ENCODE measurements at regions not wholly inside any gene's neighbourhood (a gene's known extent, or its start where the extent isn't known, plus 50 kb on each side); places are given as distances from the start of the nearest gene placed in this dataset.

DNA sequence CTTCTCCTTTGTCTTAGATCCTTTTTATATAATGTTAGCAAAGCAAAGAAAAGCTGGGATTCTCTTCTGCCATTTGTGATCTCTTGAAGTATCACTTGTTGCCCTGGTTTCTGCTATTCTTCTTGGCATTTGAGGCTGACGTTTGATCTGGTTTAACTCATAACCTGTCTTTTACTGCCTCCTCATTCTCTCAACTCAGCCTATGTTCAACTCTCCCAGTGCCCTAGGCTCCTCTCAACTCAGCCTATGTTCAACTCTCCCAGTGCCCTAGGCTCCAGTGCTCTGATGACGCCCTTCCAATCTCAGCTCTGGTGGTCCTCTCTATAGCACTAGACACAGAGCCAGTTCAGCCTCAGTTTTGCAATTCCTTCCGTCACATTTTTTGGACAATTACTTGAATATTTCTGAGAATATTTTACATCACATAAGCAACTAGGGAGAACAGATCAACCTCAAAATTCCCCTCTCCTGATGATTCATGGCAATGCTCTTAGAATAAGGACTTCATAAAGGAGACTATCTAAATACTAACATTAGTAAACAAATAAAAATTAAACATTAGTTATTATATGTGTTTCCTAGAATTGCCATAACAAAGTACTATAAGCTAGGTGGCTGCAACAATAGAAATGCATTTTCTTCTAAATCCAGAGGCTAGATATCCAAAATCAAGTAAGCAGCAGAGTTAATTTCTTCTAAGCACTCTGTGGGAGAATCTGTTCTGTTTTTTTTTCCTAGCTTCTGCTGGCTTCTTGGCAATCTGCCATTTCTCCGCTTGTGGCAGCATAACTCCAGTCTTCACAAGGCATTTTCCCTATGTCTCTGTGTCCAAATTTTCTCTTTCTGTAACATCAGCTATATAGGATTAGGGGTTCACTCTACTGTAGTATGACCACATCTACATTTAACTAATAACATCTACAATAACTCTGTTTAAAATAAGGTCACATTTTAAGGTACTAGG is 662.1 kb upstream of the FTMT start:
- FAIRE-seq (no peak), DNase-seq (ENCODE audit: extremely low read depth in 1 of 4, low spot score in 3 of 4) (peak in 1 of 4 experiments; percentile 19), ATAC-seq (no peak)
- Histone ChIP-seq H2AFZ (ENCODE audit: low read depth, low read length) (no peak overlapping the region), H3K4me3 (no peak overlapping the region), H3K27me3 (ENCODE audit: control insufficient read depth in 2 of 2, insufficient read depth in 2 of 2, low read length in 2 of 2) (no peaks in the 10 kb centered on the region), H3K9me1 (ENCODE audit: control insufficient read depth, insufficient read depth, low read length) (no peaks in the 10 kb centered on the region), H3K27ac (ENCODE audit: extremely low read depth, low read depth, low read length) (no peak overlapping the region), H3K9me3 (replicated peaks; ENCODE audit: control insufficient read depth, insufficient read depth, low read depth, low read length) (no peaks in the 10 kb centered on the region; the same call in 1 of the 2 replicates), H3K4me2 (ENCODE audit: insufficient read depth, low read length) (no peak overlapping the region), H3K36me3 (ENCODE audit: control insufficient read depth, insufficient read depth, low read length) (no peaks in the 10 kb centered on the region), H4K20me1 (replicated peaks; ENCODE audit: control insufficient read depth, insufficient read depth, low read length) (no peaks in the 10 kb centered on the region), H3K4me1 (replicated peaks in 1 of 2; ENCODE audit: control insufficient read depth in 2 of 2, insufficient read depth in 2 of 2, low read length in 2 of 2) (no peaks in the 10 kb centered on the region), H3K9ac (ENCODE audit: insufficient read depth in 1 of 2, low read depth in 2 of 2, low read length in 2 of 2) (no peak overlapping the region), H3K79me2 (ENCODE audit: control insufficient read depth, insufficient read depth, low read length) (no peaks in the 10 kb centered on the region)
- ChIA-PET POLR2A (no interaction called here), CTCF (ENCODE audit: low intra/inter-chr PET ratio) (no interaction called here)
- WGBS (ENCODE audit: insufficient coverage, low coverage, missing lambda C conversion rate), result 10% methylated on average over 4 of the region's 4 CpGs
- in situ Hi-C loops (cut with MboI), result no loop called here
- intact Hi-C loops (cut with micrococcal nuclease), result no loop called here
- TF ChIP-seq FUS (optimal IDR thresholded peaks at IDR 0.05; ENCODE audit: low read depth, low read length), result no peak
- TF ChIP-seq NFIC (IDR thresholded peaks at IDR 0.05), result peak; percentile 70
- no TSS peak for BruUV-seq (replicated peaks)

DNA sequence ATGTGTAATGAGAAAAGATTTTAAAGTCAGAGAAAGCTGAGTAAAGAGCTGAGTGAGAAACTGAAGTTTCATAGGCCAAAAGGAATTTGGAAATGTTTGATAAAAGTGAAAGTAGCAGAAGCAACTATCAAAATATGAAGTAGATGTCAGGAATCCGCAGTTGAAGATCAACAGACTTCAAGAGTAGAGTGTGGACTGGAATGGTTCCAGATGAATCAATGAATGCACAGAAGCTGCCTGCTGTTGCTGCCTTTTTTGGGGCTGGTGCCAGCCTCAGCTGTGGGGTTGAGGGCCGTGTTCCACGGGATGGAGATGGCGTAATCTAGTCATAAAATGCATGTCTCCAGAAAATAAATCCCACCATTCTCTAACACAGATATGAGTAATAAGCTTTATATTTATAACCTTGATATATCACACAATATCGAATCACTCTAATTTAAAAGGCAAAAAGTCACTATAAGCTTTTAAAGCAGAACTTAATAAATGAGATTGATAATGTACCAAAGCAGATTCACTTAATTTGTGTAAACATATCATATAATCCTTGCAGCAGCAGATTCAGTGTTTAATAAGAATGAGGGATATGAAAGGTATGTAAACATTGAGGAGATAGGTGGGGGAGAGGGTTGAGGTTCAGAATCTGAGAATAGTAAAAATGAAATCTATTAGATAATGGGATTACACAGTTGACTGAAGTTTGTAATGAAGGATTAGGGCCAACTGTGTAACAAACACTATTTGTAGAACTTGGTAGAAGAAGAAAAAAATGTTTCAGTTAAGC is 652.3 kb upstream of the FTMT start:
- Histone ChIP-seq H3K36me3 (ENCODE audit: control insufficient read depth, insufficient read depth, low read length) (no peaks in the 10 kb centered on the region), H3K9me1 (ENCODE audit: control insufficient read depth, insufficient read depth, low read length) (no peaks in the 10 kb centered on the region), H3K4me3 (no peak overlapping the region), H3K27me3 (ENCODE audit: control insufficient read depth in 2 of 2, insufficient read depth in 2 of 2, low read length in 2 of 2) (no peaks in the 10 kb centered on the region), H3K9ac (ENCODE audit: insufficient read depth in 1 of 2, low read depth in 2 of 2, low read length in 2 of 2) (no peak overlapping the region), H2AFZ (ENCODE audit: low read depth, low read length) (no peak overlapping the region), H3K9me3 (replicated peaks; ENCODE audit: control insufficient read depth, insufficient read depth, low read depth, low read length) (no peaks in the 10 kb centered on the region), H4K20me1 (replicated peaks; ENCODE audit: control insufficient read depth, insufficient read depth, low read length) (no peaks in the 10 kb centered on the region), H3K27ac (ENCODE audit: extremely low read depth, low read depth, low read length) (no peak overlapping the region), H3K79me2 (ENCODE audit: control insufficient read depth, insufficient read depth, low read length) (no peaks in the 10 kb centered on the region), H3K4me1 (replicated peaks in 1 of 2; ENCODE audit: control insufficient read depth in 2 of 2, insufficient read depth in 2 of 2, low read length in 2 of 2) (no peaks in the 10 kb centered on the region), H3K4me2 (ENCODE audit: insufficient read depth, low read length) (no peak overlapping the region)
- FAIRE-seq, result no peak
- ChIA-PET CTCF (ENCODE audit: low intra/inter-chr PET ratio) (no interaction called here), POLR2A (no interaction called here)
- intact Hi-C loops (cut with micrococcal nuclease) (no loop called here), in situ Hi-C loops (cut with MboI) (no loop called here)
- TF ChIP-seq CHD1 (IDR thresholded peaks at IDR 0.05; ENCODE audit: low read length) (no peak), MAFK (IDR thresholded peaks at IDR 0.05; ENCODE audit: low read length) (no peak), USF2 (CRISPR knock-in tag; IDR thresholded peaks at IDR 0.05) (no peak), ZNF431 (CRISPR knock-in tag; IDR thresholded peaks at IDR 0.05) (no peak), BRD9 (IDR thresholded peaks at IDR 0.05; ENCODE audit: low read depth, partially characterized antibody) (no peak), ETV5 (CRISPR knock-in tag; IDR thresholded peaks at IDR 0.05; ENCODE audit: low read depth) (no peak), TAL1 (IDR thresholded peaks at IDR 0.05) (no peak), ZBTB7A (IDR thresholded peaks at IDR 0.05; ENCODE audit: borderline replicate concordance, control insufficient read depth, low read depth, low read length) (no peak), NCOA1 (IDR thresholded peaks at IDR 0.05; ENCODE audit: low read depth) (no peak), NONO (IDR thresholded peaks at IDR 0.05; ENCODE audit: low read depth in 2 of 2, low read length in 1 of 2) (no peak), SAFB (IDR thresholded peaks at IDR 0.05; ENCODE audit: borderline replicate concordance, low read depth, low read length) (no peak), LEF1 (IDR thresholded peaks at IDR 0.05) (no peak)
- BruUV-seq (replicated peaks), result no TSS peak
- no peak for ATAC-seq
- DNase-seq (ENCODE audit: extremely low read depth in 1 of 4, low spot score in 3 of 4), result no peak
- WGBS (ENCODE audit: insufficient coverage, low coverage, missing lambda C conversion rate), result 7% methylated on average over 5 of the region's 5 CpGs

Data from K562 (cell line).